A673 (cell line): ENCODE measurements at regions not wholly inside any gene's neighbourhood (a gene's known extent, or its start where the extent isn't known, plus 50 kb on each side); places are given as distances from the start of the nearest gene placed in this dataset.

Experiments used
- CTCF ChIP-seq: fragments of 300-800, 200-600 bp; sonication (generic); conservative IDR thresholded peaks from 2 replicates; pipeline ENCODE4 v1.5.1; 2017; ENCODE audit warnings: low read depth, mild to moderate bottlenecking, antibody characterized with exemption, low read length, moderate library complexity, mixed read lengths
- EZH2 ChIP-seq: fragments of 200-600 bp; sonication (generic); IDR thresholded peaks from 2 replicates; pipeline ENCODE4 v1.6.1; 2017; ENCODE audit warnings: borderline replicate concordance, low read depth, mild to moderate bottlenecking, mixed read lengths, antibody characterized with exemption, low read length; ENCODE audit not compliant: poor library complexity, severe bottlenecking

DNA sequence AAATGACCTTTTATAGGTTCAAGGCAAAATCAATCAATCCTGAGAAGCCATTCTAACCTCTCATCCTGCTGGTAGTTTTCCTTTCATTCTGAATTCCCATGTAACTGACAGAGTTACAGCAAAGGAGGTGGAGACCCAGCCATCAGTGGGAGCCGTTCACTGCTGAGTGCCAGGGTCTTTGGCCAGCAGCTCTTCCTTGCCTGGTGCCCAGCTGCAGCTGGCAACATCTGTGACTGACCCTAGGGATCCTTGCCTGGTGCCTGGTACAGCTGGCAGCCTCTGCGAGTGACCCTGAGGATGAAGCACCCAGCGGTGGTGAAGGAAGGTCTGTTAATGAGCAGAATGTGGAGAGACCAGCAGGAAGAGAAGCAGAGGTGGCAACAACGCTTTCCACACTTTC lies 314.6 kb downstream of the THBS2 start:
- TF ChIP-seq CTCF (no peak), EZH2 (no peak)
